Globus pallidus (tissue), 1 donor: ENCODE measurements at regions not wholly inside any gene's neighbourhood (a gene's known extent, or its start where the extent isn't known, plus 50 kb on each side); places are given as distances from the start of the nearest gene placed in this dataset.

Experiments
- DNase-seq: peaks from one replicate; pipeline ENCODE4 v3.0.0-alpha.2; 2015; ENCODE audit warnings: low spot score

GRCh38 chr3:1824359-1824758, 274.3 kb upstream of the CNTN4 start:
- DNase-seq = no peak

GRCh38 chr3:1828519-1828918, 270.1 kb upstream of the CNTN4 start:
- no peak for DNase-seq

GRCh38 chr3:1830851-1831250, 267.8 kb upstream of the CNTN4 start:
- DNase-seq = no peak

- no peak for DNase-seq
Observed at GRCh38 chr3:1832395-1832794, 266.3 kb upstream of the CNTN4 start.

- no peak for DNase-seq
Observed at GRCh38 chr3:1843111-1843510, 255.6 kb upstream of the CNTN4 start.

- no peak for DNase-seq
Observed at GRCh38 chr3:1847571-1847970, 251.1 kb upstream of the CNTN4 start.

GRCh38 chr3:1848935-1849334, 249.7 kb upstream of the CNTN4 start:
- DNase-seq = no peak

GRCh38 chr3:1852950-1853349, 245.7 kb upstream of the CNTN4 start:
- DNase-seq = no peak

- no peak for DNase-seq
Observed at GRCh38 chr3:1855841-1856240, 242.8 kb upstream of the CNTN4 start.

GRCh38 chr3:1870738-1871137, 227.9 kb upstream of the CNTN4 start:
- DNase-seq = no peak

- DNase-seq = no peak
Observed at GRCh38 chr3:1883534-1883933, 215.1 kb upstream of the CNTN4 start.

GRCh38 chr3:1892459-1892858, 206.2 kb upstream of the CNTN4 start:
- no peak for DNase-seq

GRCh38 chr3:1902416-1902815, 196.2 kb upstream of the CNTN4 start:
- no peak for DNase-seq

- DNase-seq = no peak
Observed at GRCh38 chr3:1903111-1903510, 195.6 kb upstream of the CNTN4 start.

GRCh38 chr3:1907911-1908310, 190.8 kb upstream of the CNTN4 start:
- DNase-seq = no peak

- no peak for DNase-seq
Observed at GRCh38 chr3:1908651-1909445, 189.8 kb upstream of the CNTN4 start.

- DNase-seq = no peak
Observed at GRCh38 chr3:1910322-1910721, 188.3 kb upstream of the CNTN4 start.

- no peak for DNase-seq
Observed at GRCh38 chr3:1929788-1930414, 168.8 kb upstream of the CNTN4 start.

- DNase-seq = no peak
Observed at GRCh38 chr3:1938975-1939374, 159.7 kb upstream of the CNTN4 start.

GRCh38 chr3:1942781-1943180, 155.9 kb upstream of the CNTN4 start:
- no peak for DNase-seq

- no peak for DNase-seq
Observed at GRCh38 chr3:1943395-1944118, 155.1 kb upstream of the CNTN4 start.

GRCh38 chr3:1945698-1946097, 153.0 kb upstream of the CNTN4 start:
- no peak for DNase-seq

- DNase-seq = peak; percentile 71
Observed at GRCh38 chr3:1953536-1953935, 145.1 kb upstream of the CNTN4 start.
